ENCODE measurements at regions not wholly inside any gene's neighbourhood (a gene's known extent, or its start where the extent isn't known, plus 50 kb on each side); places are given as distances from the start of the nearest gene placed in this dataset.
"Not testable (repeated sequence)": the region's sequence is repeated elsewhere in the genome, so short reads cannot be mapped to it uniquely, and the experiment has no call there.

DNA sequence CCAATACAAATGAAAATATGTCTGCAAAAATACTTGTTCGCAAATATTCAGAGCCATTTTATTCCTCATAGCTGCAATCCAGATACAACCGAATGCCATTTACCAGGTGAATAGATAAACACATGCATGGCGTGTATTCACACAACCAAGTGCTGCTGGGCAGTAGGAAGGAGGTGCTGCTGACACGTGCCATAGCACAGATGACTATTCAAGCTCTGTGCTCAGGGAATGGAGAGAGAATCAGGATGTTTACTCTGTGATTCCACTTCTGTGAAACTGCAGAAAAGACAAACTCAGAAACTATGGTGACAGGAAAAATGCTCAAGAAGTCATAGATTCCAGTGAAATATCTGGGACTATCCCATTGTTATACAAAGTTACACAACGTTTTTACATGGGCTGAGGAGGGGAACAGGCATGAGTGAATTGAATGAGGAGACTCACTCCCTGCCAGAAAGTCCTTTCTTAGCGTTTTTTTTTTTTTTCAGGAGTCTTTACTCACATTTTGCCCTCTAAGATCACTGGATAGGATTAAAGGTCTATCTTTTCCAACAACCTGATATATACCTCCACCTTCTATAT is 152.9 kb upstream of the NDN start:
- FAIRE-seq (no peak), DNase-seq (ENCODE audit: insufficient read length, low spot score) (no peak)

DNA sequence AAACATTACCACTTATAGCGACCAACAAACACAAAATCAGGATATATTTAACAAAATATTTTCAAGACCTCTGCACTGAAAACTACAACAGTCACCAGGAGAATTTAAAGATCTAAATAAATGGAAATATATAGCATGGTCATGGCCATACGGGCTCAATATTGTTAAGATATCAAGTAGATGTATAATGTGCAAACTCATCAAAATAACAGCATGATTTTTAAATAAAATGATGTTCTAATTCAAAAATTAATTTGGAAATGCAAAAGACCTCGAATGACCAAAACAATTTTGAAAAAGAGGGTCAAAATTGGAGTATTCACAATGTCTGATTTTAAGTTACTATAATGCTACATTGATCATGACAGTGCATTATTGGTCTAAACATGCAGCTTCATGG is 159.1 kb upstream of the NDN start:
- DNase-seq (ENCODE audit: insufficient read length, low spot score) = no peak
- FAIRE-seq = no peak

DNA sequence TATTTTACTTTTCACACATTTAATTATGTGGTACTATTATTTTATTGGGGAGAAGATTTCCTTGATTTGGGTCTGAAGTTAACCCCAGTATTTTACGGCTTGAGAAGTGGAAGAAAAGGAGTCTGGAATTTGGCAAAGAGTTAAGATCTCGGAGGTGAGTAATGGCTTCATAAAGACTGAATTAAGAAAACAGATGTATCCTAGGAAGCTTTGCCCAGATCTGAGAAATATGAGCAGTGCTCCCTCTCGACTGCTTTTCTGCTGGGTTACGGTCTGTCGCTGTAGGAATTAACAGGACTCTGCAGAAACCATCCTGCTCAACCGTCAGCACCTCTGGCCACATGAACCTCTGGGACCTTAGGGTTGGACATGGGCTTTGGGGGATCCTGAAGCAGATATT is 163.6 kb upstream of the NDN start:
- FAIRE-seq = no peak

DNA sequence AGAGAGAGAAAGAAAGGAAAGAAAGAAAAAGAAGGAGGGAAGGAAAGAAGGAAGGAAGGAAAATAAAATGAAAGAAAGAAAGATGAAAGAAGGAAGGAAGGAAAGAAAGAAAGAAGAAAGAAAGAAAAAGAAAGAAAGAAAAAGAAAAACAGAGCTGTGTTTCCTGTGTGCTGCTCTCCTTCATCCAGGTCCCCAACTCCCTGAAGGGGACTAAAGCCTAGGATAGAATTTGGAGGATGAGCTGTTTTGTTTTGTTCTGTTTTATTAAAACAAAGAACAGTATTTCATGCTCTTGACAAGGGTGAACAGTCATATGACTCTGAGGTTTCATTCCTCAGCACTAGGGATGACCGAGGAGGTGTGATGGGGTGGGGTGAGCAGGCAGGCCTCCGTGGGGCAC is 164.8 kb upstream of the NDN start:
- DNase-seq (ENCODE audit: insufficient read length, low spot score) = no peak
- no peak for FAIRE-seq

More for the DNA sequence above, 163.6 kb upstream of the NDN start:
- no peak for DNase-seq (ENCODE audit: insufficient read length, low spot score)

DNA sequence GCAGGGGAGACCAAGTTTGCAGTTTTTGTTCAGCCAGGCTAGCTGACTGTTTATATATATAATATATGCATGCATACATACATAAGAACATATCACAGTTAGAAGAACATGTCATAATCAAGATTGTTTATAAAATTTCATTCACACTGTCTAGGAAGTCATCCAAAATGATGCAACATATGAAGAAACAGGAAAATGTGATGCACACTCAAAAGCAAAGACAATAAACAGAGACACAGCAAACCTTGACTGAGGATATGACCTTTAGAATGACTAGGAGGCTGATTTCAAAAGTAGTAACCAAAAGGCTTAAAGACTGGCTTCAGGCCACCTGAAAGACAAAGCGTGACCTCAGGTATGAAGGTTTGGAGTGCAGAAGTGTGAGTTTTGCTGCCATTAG is 166.2 kb upstream of the NDN start:
- no peak for DNase-seq (ENCODE audit: insufficient read length, low spot score)
- FAIRE-seq = no peak

DNA sequence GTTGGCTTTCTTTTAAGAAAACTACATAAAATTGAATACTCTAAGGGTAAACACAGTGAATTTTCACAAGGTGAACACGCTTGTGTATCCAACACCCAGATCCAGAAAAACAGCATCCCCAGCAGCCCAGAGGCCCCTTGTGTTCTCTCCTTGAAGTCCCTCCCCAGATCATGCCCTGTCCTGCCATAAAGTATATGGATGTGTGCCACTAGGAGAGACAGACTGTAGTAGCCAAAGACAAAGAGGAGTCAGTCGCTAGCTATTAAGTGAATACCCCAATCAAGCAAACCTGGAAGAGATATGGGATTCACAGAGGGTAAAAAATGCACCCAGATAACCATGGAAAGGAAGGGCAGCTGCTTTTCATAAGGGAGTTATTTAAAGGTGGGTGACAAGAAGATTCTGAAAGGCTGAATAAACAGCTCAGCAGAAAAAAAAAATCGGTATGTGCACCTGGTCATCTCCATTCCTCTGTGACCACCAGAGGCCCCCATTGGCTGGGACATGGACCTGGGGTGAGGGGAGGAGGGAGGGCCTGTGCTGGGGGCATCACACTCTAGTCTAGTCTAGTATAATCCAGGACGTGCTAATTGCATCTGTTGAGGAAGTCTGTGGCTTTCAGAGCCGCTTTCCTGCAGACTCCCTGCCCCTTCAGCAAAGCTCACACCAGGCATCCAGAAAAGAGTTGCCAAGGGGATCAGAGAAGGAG is 167.3 kb upstream of the NDN start:
- FAIRE-seq = no peak
- DNase-seq (ENCODE audit: insufficient read length, low spot score) = no peak

DNA sequence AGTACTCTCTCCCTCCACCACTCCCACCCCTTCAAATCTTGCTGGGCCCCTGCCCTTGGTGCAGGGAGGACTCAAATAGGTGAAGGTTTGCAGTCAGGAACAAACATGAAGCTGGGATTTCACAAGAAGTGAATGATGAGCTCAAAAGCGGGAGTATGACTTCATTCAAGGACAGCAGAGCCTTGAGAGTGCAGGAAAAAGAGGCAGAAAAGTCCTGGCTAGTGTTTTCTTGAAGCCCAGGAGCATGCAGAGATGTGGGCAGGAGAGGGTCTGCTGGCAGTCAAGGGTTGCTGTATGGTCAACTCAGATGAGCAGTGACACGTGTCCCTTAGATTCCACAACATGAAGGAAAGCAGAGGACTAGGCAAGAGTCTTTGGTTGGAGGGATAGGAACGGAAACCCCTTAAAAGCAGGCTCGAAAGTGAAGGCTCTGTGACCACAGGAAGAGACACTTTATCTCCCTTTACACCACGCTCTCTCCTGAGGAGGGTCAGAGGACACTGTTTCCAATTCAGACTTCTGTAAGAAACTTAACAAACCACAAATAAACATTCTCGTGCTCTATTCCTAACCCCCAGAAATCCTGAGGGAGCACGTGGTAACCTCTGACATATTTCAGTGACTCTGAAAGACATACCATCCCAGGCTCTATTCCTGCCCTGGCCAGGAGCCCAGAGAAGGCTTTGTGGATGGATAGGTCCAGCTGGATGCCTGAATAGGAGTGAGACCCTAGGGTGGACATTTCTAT is 168.0 kb upstream of the NDN start:
- DNase-seq (ENCODE audit: insufficient read length, low spot score) (no peak), FAIRE-seq (no peak)

DNA sequence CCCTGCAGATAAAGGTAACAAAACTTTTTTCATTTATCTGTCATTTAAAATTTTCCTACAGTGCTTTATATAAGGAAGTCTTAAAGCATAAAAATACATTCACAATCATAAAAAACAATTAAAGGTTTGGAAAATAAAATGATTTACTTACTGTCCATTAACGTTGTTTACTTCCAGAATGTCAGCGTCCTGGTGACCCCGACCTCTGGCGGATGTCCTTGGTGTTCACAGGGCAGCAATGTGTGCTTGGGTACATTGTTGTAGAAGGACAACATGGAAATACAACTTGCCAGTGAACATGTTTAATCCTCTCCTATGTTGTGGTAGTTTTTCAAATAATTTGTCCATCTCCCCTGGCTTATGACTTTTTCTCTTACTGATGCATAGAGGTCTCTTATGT is 168.8 kb upstream of the NDN start:
- no peak for FAIRE-seq
- no peak for DNase-seq (ENCODE audit: insufficient read length, low spot score)

DNA sequence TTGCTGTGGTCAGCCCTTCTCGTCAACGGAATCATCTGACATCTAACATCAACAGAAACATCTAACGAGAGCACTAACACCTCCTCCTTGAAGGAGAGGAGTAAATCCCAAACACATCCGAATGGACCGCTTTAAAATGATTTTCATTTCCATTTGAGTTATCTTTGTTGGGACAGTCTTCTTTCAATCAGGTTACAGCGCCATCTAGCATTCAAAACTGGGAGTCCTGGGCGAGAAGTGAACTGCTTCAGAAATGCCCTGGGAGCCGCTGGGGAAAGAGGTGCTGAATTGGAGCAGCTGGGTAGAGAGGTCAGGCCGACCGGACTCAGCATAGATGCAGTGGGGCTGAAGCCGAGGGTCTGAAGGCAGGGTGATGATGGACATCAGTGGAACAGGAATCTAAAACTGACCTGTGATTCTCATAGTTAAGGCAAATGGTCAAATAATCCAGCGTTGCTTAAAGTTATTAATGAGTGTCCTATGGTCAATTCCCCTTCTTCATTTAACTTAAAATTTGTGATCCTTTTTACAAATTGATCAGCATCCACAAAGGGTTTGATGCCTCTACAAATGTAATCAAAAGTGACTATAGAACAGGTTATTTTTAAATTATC is 170.0 kb upstream of the NDN start:
- DNase-seq (ENCODE audit: insufficient read length, low spot score) = no peak
- no peak for FAIRE-seq

DNA sequence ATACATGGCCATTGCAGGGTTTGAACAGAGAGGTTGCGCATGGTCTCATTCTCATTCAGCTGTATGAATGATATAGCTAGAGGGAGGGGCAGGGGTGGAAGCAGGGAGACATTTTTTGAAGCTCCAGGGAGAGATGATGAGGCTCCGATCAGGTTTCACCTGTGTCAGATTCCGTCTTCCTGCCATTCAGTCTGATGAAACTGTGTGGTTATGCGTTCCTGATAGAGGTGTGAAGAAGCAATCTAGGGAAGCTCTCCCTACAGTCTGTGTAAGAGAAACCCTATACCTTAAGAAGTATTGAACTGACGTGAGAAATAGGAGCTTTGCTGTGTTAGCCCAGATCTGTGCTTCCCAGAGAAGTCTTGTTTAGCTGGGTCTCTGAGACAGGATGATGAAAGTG is 171.9 kb upstream of the NDN start:
- no peak for FAIRE-seq
- no peak for DNase-seq (ENCODE audit: insufficient read length, low spot score)

DNA sequence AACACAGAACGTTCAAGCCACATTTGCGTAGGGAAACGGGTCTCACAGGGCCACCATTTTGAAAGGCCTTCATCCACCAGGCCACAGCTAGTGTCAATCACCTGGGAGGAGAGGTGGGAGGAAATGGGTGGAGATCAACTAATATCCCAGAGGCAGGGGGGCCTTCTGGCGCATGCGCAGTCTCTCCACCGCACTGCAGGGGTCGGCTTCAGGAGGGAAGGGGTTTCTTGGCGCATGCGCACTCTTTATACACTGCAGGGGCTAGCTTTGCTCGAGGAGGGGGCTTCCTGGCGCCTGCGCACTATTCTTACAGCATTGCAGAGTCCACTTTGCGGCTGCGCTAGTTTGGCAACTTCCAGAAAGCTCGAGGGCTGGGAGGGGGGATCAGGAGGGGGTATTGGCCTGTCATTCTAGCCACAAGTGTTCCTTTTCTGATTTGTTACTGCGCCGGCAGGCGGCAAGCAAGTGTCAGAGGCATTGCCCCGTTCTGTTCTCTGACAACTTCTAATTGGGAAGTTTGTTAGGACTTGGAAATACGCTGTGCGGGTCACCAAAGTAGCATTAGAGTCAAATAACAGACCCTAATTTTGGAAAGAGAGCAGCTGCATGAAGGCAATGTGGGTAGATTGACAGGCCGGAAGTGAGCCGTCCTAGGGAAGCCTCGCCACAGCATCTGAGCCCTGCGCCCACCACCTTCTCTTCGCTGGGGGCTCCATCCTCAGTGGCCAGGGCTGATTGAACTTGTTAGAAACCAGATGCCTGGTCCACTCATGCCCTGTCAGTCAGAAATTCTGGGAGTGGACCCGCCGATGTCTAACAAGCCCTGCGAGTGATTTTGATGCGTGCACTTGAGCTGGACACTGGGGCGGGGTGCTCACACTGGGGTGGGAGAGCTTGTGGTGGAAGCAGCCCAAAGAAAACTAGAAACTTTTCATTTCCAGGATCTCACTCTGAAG is 173.5 kb upstream of the NDN start:
- FAIRE-seq = no peak
- no peak for DNase-seq (ENCODE audit: insufficient read length, low spot score)

DNA sequence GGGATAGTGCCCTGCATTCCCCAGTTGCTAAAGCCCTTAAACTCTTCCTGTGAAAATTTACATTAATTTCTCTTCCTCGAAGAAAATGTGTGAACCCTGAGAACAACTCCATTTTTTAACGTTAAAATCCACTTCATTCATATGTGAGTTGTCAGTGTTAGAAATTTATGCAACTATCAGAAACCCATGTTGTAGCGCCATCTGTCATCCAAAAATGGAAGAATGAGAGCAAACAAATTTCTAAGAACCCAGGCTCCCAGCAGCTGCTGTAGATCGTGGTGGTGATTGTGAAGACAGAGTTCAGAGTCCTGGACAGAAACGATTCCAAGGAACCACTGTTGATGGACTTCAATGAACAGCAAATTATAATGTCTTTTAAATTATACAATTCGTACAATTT is 179.7 kb upstream of the NDN start:
- no peak for DNase-seq (ENCODE audit: insufficient read length, low spot score)
- FAIRE-seq = no peak

DNA sequence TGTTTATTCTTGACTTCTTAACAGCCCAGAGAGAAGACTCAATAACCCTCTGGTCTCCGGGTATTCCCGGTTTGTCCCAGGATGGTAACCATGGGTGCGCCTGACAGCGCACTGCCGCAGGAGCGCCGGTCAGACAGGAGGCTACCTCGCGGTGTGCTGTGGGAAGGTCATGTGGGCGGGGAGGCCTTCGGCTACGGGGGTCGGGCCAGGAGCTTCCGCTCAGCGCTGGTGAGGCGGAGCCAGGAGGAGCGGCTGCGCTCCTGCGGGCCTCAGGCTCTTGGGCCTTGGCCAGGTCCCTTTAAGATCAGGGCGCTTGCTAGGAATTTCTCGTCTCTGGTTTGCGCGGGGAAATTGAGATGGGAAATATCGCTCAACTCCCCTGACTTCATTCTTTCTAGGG is 182.3 kb upstream of the NDN start:
- DNase-seq (ENCODE audit: insufficient read length, low spot score) (no peak), FAIRE-seq (no peak)

DNA sequence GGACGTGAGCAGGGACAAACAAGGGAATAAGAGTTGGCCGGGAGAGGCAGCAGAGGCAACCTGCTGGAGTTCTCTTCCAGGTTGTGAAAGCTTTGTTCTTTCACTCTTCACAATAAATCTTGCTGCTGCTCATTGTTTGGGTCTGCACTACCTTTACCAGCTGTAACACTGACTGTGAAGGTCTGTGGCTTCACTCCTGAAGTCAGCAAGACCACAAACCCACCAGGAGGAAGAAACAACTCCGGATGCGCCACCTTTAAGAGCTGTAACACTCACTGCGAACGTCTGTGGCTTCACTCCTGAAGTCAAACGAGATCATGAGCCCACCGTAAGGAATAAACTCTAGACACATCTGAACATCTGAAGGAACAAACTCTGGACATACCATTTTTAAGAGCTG is 186.5 kb upstream of the NDN start:
- FAIRE-seq; DNase-seq (ENCODE audit: insufficient read length, low spot score): not testable (repeated sequence)

DNA sequence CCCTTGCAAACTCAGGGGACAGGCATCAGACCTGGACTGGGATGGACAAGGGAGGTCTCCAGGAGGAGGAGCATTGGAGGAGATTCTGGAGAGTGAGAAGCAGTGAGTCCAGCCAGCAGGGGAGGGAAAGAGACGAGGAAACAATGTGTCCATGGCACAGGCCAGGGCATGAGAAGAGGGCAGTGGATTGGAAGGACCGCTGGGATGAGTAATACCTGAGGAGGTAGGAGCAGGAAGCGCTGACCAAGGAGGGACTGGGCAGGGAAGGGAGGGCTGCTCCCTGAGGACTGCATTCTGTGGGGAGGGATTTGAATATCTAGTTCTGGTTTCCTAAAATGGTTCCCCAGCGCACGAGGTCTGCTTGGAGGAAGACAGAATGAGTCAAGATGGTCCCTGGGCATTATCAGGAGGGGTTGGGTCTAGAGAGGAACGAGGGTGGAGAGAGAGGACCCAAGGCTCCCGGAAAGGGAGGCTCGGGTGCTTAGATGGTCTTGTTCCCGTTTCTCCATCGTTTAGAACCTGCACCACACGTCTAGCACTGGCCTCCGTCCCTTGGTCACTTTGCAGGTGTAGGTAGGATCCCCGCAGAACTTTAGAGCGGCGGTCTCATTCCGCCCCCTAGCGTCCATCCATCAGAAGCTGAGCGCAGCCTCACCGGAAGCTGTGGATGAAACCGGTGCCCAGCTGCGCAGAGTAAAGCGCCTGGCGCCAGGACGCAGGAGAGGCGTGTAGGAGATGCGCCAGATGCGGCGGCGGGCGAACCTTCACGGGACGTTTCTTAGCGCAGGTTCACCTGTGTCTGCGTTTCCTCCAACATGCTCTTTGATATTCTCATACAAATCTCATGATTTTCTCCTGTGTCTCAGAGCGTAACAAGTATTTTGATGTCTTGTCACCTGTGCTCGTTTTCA is 190.7 kb upstream of the NDN start:
- FAIRE-seq = no peak

DNA sequence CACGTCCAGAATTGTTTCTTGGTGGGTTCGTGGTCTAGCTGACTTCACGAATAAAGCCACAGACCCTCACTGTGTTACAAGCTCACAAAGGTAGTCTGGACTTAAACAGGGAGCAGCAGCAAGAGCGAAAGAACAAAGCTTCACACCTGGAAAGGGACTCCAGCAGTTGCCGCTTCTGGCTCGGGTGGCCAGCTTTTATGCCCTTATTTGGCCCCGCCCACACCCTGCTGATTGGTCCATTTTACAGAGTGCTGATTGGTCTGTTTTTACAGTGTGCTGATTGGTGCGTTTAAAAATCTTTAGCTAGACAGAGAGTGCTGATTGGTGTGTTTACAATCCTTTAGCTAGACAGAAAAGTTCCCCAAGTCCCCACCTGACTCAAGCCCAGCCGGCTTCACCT is 194.2 kb upstream of the NDN start:
- FAIRE-seq (no peak), DNase-seq (ENCODE audit: insufficient read length, low spot score) (no peak)

More for the DNA sequence above, 190.7 kb upstream of the NDN start:
- peak; percentile 3 for DNase-seq (ENCODE audit: insufficient read length, low spot score)

DNA sequence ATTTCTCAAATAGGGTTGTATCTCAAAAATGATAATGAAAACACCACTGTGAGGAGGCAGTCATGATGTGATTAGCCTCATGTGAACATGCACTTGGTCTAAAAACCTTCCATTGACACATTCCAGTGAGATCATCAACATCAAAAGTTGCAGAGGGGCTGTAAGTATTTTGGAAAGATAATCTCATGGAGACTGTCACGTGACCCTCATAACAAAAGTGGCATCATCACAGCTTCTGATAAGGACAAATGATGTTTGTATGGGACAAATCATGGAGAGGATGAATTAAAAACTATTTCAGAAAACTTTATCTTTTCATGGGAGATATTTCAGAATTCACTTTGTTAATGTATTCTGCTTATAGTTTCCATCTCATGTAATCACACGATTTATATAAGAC is 203.1 kb upstream of the NDN start:
- no peak for FAIRE-seq
- no peak for DNase-seq (ENCODE audit: insufficient read length, low spot score)

DNA sequence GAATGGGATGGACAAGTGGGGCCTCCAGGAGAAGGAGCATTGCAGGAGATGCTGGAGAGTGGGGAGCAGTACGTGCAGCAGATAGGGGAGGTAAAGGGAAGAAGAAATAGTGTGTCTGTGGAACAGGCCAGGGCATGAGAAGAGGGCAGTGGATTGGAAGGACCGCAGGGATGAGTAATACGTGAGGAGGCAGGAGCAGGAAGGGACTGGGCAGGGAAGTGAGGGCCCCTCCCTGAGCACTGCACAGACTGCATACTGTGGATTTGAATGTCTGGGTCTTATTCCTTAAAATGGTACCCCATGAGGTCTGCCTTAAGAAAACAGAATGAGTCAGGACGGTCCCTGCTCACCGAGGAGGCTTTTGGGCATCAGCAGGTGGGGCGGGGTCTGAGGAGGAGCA is 210.0 kb upstream of the NDN start:
- DNase-seq (ENCODE audit: insufficient read length, low spot score) = no peak
- FAIRE-seq = no peak

DNA sequence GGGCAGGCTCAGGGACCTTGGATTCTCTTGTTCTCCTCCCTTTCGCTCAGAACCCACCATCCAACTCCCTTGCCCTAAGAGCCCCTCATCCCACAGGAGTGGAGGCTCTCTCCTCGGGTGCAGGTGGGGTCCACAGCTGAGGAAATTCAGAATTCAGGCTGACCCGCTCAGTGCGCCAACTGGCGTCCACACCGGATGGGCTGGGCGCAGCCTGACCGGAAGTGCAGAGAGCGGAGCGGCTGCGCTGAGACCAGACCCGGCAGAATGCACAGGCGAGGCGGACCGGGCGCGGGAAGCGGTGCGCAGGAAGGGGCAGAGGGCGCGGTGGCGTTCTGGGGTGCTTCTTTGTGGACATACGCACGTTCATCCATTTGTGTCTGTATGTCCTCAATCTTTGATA is 210.4 kb upstream of the NDN start:
- no peak for DNase-seq (ENCODE audit: insufficient read length, low spot score)
- FAIRE-seq = no peak

DNA sequence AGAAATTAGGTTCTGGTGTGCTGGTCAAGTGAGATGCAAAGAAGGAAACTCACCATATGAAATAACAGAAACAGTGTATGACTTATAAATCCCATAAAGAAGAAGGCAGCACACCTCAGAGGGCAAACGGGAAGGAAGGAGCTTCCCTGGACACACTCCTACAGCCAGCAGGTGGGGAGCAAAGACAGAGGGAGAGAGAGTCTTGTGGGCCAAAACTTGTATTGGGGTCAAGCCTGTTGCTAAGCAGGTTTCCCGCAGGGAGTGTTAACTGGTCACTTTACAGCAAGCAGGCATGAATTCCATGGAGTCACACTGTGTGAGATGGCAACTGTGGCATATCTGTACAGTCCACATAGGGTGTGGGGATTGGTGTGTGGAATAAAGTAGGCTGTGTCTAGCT is 222.9 kb upstream of the NDN start:
- no peak for DNase-seq (ENCODE audit: insufficient read length, low spot score)
- no peak for FAIRE-seq

Data from GM19239 (cell line).